ENCODE measurements at regions not wholly inside any gene's neighbourhood (a gene's known extent, or its start where the extent isn't known, plus 50 kb on each side); places are given as distances from the start of the nearest gene placed in this dataset.

GRCh38 chr3:13134166-13134878, 61.1 kb upstream of the IQSEC1 start:
- Histone ChIP-seq H3K9me3 (ENCODE audit: control insufficient read depth in 1 of 2, insufficient read depth in 1 of 2, low read length in 2 of 2) (no peaks in the 10 kb centered on the region), H3K4me3 (ENCODE audit: low read length) (no peak overlapping the region), H3K27me3 (ENCODE audit: control insufficient read depth in 1 of 2, insufficient read depth in 2 of 2, low read length in 2 of 2) (no peaks in the 10 kb centered on the region), H3K36me3 (ENCODE audit: insufficient read depth, low read length) (no peaks in the 10 kb centered on the region), H3K4me1 (ENCODE audit: insufficient read depth, low read length) (no peaks in the 10 kb centered on the region), H3K27ac (ENCODE audit: low read depth in 1 of 2, low read length in 2 of 2) (no peak overlapping the region)
- ChIA-PET CTCF (no interaction called here), POLR2A (no interaction called here)
- intact Hi-C loops (cut with DNase I, micrococcal nuclease): no loop called here
- no peaks in the 10 kb centered on the region for H3K9me3 Mint-ChIP-seq
- no peak for TF ChIP-seq CTCF (IDR thresholded peaks at IDR 0.05)
- no peaks in the 10 kb centered on the region for H3K36me3 Mint-ChIP-seq (ENCODE audit: low read depth)
- H3K4me1 Mint-ChIP-seq (ENCODE audit: low read depth): peaks cover 5% of the 10 kb centered on the region
- no peak overlapping the region for H3K27ac Mint-ChIP-seq
- no peak for ATAC-seq (ENCODE audit: poor library complexity)
- H3K27me3 Mint-ChIP-seq: peaks cover 7% of the 10 kb centered on the region
- DNase-seq: peak in 1 of 14 experiments; percentile 24
- H3K4me3 Mint-ChIP-seq: no peak overlapping the region

GRCh38 chr3:13133471-13133981, 60.3 kb upstream of the IQSEC1 start:
- Histone ChIP-seq H3K27me3 (ENCODE audit: control insufficient read depth in 1 of 2, insufficient read depth in 2 of 2, low read length in 2 of 2) (no peaks in the 10 kb centered on the region), H3K9me3 (ENCODE audit: control insufficient read depth in 1 of 2, insufficient read depth in 1 of 2, low read length in 2 of 2) (no peaks in the 10 kb centered on the region), H3K4me1 (ENCODE audit: insufficient read depth, low read length) (no peaks in the 10 kb centered on the region), H3K36me3 (ENCODE audit: insufficient read depth, low read length) (no peaks in the 10 kb centered on the region), H3K27ac (ENCODE audit: low read depth in 1 of 2, low read length in 2 of 2) (no peak overlapping the region), H3K4me3 (ENCODE audit: low read length) (no peak overlapping the region)
- ChIA-PET POLR2A (no interaction called here), CTCF (no interaction called here)
- DNase-seq: peak in 1 of 14 experiments; percentile 15
- Mint-ChIP-seq H3K27ac (no peak overlapping the region), H3K4me1 (ENCODE audit: low read depth) (peaks cover 5% of the 10 kb centered on the region), H3K27me3 (peaks cover 5% of the 10 kb centered on the region), H3K9me3 (no peaks in the 10 kb centered on the region), H3K4me3 (no peak overlapping the region), H3K36me3 (ENCODE audit: low read depth) (no peaks in the 10 kb centered on the region)
- TF ChIP-seq CTCF (IDR thresholded peaks at IDR 0.05): no peak
- no peak for ATAC-seq (ENCODE audit: poor library complexity)
- intact Hi-C loops (cut with DNase I, micrococcal nuclease): no loop called here

GRCh38 chr3:13132731-13133410, 59.6 kb upstream of the IQSEC1 start:
- no peak for ATAC-seq (ENCODE audit: poor library complexity)
- no peaks in the 10 kb centered on the region for H3K9me3 ChIP-seq (ENCODE audit: control insufficient read depth in 1 of 2, insufficient read depth in 1 of 2, low read length in 2 of 2)
- intact Hi-C loops (cut with DNase I, micrococcal nuclease): no loop called here
- no peak overlapping the region for H3K4me3 ChIP-seq (ENCODE audit: low read length)
- ChIA-PET POLR2A (no interaction called here), CTCF (no interaction called here)
- no peak for TF ChIP-seq CTCF (IDR thresholded peaks at IDR 0.05)
- no peak overlapping the region for H3K27ac Mint-ChIP-seq
- no peak overlapping the region for H3K27ac ChIP-seq (ENCODE audit: low read depth in 1 of 2, low read length in 2 of 2)
- H3K36me3 ChIP-seq (ENCODE audit: insufficient read depth, low read length): no peaks in the 10 kb centered on the region
- no peaks in the 10 kb centered on the region for H3K27me3 ChIP-seq (ENCODE audit: control insufficient read depth in 1 of 2, insufficient read depth in 2 of 2, low read length in 2 of 2)
- H3K4me1 ChIP-seq (ENCODE audit: insufficient read depth, low read length): no peaks in the 10 kb centered on the region
- no peak overlapping the region for H3K4me3 Mint-ChIP-seq
- DNase-seq: peak in 1 of 14 experiments; percentile 4
- peaks cover 5% of the 10 kb centered on the region for H3K27me3 Mint-ChIP-seq
- H3K9me3 Mint-ChIP-seq: no peaks in the 10 kb centered on the region
- H3K36me3 Mint-ChIP-seq (ENCODE audit: low read depth): no peaks in the 10 kb centered on the region
- H3K4me1 Mint-ChIP-seq (ENCODE audit: low read depth): peaks cover 5% of the 10 kb centered on the region
